HG03103 (cell line): ENCODE measurements at regions not wholly inside any gene's neighbourhood (a gene's known extent, or its start where the extent isn't known, plus 50 kb on each side); places are given as distances from the start of the nearest gene placed in this dataset.

Source experiments
- ATAC-seq: cut with Tn5 transposase; IDR thresholded peaks from one replicate; pipeline ENCODE4 v1.9.1; 2021; ENCODE audit warnings: low read depth; ENCODE audit not compliant: unreplicated experiment

DNA sequence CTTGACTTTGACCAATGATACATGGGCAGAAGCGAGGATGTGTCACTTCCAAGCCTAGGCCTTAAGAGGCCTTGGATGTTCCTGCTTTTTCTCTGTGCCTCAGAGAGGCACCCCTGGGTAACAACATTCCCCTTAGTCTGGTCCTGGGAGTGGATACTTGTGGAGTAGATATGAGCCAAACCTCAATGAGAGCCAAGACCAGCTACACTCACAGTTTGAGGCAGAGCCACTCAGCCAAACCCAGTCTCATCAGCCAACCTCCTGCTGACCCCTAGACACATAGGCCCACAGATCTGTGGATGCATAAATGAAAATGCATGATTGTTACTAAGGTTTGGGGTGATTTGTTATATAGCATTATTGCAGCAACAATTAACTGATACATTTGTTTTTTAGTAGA lies 114.2 kb downstream of the ZNF621 start:
- no peak for ATAC-seq

- no peak for ATAC-seq
Measured at GRCh38 chr3:40642812-40643211, 118.1 kb downstream of the ZNF621 start.

GRCh38 chr3:40645883-40646282 lies 121.1 kb downstream of the ZNF621 start:
- ATAC-seq = no peak

DNA sequence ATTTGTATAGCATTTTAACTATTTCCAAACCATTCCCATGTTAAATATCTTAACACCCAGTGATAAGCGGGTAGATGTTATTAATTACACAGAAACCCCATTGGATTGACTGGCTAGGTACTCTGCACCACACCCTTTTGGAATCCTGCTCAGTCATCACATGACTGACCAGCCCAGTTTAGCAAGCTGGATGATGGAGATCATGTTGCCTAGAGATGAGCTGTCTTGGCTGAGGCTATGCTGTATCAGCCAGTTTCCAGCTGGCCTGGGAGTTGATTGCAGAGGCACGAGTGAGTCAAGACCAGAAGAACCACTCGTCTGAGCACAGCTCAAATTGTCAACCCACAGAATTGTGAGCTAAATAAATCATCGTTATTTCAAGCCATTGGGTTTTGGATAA lies 124.6 kb downstream of the ZNF621 start:
- no peak for ATAC-seq

DNA sequence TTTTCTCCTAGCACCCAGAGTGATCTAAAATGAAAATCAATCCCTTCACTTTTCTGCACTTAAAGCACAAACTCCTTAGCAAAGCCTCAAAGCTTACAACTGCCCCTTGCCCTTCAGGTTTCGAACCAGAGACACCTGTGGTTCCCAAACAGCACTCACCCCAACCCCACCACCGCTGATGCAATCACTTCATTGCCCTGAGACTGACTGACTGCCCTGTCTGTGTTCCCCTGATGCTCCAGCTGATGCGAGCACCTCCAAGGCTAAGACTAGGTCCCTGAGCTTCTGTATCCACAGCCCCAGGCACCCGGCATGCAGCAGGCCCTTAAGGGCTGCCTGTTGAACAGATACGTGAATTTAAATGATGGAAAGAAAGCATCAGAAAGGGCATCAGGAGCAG lies 127.3 kb downstream of the ZNF621 start:
- no peak for ATAC-seq

DNA sequence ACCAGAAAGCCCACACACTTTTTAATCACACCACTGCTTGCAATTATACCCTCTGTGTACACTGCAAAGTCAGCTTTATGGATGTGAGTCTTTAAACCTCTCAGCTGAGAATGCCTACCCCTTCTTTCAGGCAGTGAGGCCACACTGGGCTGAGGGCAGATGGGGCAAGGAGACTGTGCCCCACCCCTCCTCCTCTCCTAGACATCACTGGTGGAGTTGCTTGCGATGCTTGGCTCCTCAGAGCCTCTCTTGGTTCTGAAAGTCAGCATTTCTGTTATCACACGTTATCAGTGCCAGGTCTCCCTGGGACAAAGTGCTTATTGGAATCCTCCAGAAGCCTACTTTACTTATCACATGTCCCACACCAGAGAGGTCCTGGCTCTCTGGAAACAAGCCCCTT lies 128.2 kb downstream of the ZNF621 start:
- no peak for ATAC-seq

GRCh38 chr3:40653878-40654277 lies 129.1 kb downstream of the ZNF621 start:
- no peak for ATAC-seq

DNA sequence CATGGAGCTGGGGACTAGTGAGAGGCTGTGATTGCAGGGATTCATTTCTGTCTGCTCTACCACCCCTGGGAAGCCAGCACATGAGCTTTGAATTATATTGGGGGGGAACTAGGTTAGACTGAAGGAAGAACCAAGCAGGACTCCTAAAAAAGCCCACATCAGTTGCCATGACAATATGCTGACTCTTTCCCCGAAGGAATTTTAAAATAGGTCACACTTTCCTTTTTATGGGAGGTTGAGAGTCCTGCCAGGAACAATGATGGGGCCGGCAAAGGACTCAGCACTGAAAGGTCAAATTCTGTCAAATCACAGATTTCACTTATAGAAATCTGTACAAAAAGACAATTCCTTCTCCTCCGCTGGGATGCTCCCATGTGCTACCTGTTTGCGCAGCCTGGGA lies 130.8 kb downstream of the ZNF621 start:
- no peak for ATAC-seq

DNA sequence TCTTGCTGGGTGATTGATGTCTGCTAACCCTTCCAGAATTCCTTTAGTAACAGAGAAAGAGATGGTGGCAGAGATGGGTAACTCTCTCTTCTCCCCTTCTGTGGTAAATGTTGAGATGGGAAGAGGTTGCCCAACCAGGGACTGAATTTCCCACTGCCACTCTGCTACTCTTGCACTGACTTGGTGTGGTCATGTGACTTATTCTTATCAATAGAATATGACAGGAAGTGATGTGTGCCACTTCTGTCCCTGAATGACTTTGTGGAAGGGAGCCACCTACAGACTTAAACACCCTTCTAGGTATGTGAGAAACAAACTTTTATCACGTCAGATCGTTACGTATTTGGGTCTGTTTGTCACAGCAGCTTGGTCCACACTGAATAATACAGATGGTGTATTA lies 132.9 kb downstream of the ZNF621 start:
- no peak for ATAC-seq

- no peak for ATAC-seq
Measured at GRCh38 chr3:40658305-40658704, 133.5 kb downstream of the ZNF621 start.

DNA sequence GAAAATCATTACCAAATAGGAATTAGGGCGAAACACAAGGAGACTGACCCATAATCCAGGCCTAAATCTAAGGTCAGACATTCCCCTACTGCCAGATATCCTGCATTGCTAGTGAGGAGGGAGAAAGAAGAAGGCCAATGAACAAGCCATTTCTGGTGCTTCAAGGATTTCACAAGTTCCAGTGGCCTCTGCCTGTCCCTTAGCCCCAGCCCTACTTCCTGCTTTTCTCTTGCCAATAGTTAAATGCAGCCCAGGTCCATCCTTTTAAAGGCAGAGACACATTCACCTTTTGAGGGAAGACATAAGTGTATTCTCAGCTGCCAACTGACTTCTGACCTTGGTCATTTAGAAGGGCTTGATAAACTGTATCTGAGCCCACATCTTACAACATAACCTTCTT lies 135.8 kb downstream of the ZNF621 start:
- ATAC-seq = no peak

GRCh38 chr3:40661284-40661683 lies 136.5 kb downstream of the ZNF621 start:
- ATAC-seq = no peak

DNA sequence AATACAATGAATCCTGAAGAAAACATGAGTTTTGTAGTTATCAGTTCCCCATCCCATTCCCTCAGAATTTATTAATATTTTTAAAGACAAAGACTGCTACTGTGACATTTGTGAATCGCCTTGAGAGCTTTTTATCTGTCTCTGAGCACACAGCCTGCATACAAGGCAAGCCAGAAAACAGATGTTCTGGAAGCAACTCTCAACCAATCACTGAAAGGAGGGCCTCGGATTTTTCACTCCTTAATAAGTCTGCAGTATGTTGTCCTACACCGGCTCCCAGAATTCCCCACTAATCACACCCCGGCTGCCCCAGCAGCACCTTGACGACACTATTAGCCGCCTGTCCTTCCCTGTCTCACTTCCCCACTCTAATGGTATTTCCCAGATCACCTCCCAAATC lies 138.5 kb downstream of the ZNF621 start:
- ATAC-seq = no peak

DNA sequence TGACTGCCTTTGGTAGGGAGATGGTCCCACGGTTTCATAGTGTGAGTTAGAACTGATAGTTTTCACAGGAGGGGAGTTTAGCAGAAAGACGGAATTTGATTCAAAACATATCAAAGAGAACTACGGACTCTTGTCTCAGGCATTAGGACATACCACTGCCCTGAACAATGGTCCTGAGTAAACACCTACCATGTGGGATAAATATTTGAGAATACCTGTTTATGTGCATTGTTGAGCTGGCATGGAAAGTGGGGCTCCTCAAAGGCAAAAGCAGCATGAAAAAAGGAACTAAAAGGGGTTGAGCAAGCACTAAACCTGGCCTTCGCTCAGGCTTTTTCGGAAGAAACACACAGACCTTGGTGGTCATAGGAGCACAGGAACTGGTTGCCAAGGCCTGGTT lies 144.4 kb downstream of the ZNF621 start:
- ATAC-seq = no peak

- ATAC-seq = no peak
Measured at GRCh38 chr3:40672861-40673260, 148.1 kb downstream of the ZNF621 start.

GRCh38 chr3:40677321-40677720 lies 152.6 kb downstream of the ZNF621 start:
- no peak for ATAC-seq

DNA sequence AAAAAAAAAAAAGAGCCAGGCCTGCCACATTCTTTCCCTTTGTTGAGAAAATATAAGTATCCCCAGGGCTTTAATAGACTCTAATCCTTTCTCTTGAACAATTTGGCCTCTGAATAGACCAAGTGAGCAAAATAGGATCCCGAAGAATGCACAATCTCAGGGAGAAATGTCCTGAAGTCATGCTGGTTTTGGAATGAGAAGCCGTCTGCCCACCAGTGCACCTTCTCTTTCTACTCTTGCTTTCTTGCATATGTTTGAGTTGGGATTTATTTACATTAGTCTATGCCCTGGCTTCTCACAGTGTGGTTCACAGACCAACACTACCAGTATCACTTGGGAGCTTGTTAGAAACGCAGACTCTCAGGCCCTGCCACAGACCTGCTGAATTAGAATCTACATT lies 153.0 kb downstream of the ZNF621 start:
- ATAC-seq = no peak

GRCh38 chr3:40679290-40679689 lies 154.5 kb downstream of the ZNF621 start:
- no peak for ATAC-seq

DNA sequence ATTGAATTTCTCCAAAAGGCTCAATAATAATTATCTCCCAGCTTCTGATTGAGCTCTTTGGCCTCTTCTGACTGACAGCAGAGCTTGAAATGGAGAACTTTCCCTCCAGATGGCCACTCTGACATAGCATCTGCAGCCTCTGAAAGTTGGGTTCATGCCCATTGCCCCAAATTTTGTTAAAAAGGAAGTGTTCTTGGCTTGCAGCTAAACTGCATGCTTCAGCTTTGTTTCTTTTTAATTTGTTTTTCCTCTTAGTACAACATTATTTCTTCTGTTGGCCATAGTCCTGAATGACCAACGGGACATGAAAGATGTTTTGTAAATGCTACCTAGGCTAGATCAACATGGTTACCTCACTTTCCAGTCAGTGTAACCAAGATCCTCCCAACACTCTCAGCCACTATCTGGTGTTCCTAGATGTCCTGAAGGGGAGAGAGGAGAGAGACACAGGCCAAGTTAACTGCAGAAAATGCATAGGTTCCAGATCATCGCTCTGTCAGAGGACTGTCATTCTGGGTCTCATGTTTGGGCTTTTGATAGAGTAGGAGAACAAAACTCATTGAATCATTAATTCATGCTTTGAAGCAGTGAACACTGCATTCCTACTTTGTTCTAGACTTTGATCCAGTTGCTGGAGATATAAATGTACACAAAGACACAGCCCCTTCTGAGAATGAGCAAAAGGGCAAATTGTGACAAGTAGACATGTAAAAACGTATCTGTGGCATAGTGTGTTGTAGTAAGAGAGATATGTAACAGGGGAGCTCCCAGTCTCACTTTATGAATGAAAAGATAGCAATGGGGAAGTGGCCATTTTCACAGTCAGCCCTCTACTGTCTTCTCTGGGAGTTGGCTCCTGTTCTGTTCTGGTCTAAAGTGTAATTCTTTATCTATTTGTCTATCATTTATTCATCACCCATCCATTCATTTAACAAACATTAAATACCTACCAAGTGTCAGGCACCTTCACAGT lies 156.2 kb downstream of the ZNF621 start:
- no peak for ATAC-seq

DNA sequence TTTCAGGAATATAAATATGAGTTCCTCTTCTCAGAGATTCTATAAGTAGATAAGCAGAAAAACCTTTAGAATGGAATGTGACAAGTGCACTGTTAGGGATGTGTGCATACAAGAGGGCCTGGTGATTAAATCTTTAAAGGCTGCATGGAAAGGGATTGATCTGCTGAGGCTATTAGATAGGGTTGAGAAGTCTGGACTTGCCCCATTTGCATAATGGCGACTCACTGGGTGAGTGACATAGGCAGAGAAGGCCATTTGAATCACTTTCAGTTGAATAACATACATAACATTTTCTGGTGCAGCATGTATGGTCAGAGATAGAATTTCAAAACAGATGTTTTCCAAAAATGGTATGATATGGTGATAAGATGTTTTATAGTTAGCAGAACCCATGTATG lies 156.9 kb downstream of the ZNF621 start:
- ATAC-seq = no peak

DNA sequence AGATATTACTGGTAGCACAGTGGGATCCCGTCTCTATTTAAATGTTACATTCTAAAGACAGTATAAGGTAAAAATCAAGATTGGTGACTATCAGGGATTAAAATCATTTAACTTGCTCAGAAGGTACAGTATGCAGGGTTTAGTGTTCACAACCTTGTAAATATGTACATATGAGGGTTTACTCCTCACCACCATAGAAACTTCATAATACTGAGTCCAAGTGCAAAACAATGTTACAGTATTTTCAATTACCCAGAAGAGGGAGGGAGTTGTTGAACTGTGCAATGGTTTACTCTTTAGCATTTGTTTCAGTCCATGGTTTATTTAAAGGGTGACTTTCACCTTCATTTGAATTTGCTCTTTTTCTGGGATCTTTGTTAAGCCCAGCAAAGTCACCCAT lies 165.1 kb downstream of the ZNF621 start:
- ATAC-seq = no peak

DNA sequence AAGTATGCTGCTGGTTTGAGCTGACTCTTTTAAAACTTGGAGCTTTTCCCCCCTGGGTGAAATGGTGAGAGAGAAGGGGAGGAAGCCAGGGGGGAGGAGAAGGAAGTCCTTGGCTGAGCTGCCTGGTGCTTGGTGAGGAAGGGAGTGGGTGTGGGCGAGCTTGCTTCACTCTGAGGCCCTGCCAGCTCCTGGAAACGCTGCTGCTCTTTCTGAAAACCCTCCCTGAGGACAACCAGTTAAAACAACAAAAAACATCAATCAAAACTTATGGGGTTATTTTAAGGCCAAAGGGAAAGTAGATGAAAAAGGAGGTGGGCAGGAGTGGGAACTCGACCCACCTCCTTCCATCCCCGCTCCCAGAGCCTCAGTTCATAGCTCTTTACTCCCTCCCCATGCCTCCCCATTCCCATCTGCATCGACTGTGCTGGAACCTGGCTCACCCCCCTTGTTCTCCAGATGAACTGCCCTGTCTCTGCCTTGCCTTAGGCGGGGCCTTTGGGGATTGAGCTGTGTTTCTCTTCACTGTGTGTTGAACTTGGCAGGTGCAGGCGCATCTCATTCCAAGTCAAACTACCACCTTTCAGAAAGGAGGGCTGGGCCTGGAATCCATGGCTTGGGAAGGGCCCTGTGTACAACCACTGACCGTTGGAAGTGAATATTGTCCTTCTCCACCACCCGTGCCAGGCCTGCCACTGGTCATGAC lies 166.1 kb downstream of the ZNF621 start:
- no peak for ATAC-seq
